ENCODE measurements at regions not wholly inside any gene's neighbourhood (a gene's known extent, or its start where the extent isn't known, plus 50 kb on each side); places are given as distances from the start of the nearest gene placed in this dataset.

GRCh38 chr9:33722359-33722675 is 73.0 kb upstream of the PRSS3 start:
- no peaks in the 10 kb centered on the region for H3K36me3 ChIP-seq (ENCODE audit: control insufficient read depth in 4 of 4, insufficient read depth in 3 of 4, low read depth in 1 of 4, low read length in 3 of 4)
- no peak overlapping the region for H3K27ac ChIP-seq (ENCODE audit: low read depth in 1 of 2, low read length in 2 of 2)
- peaks cover 0 to 5% (median 1%) of the 10 kb centered on the region in 4 donors for H3K4me1 ChIP-seq (ENCODE audit: control insufficient read depth in 4 of 4, insufficient read depth in 4 of 4, low read length in 3 of 4)
- 56% methylated on average over 5 of the region's 5 CpGs for WGBS
- no peak for DNase-seq (ENCODE audit: low spot score)
- no peaks in the 10 kb centered on the region for H3K9me3 ChIP-seq (ENCODE audit: control insufficient read depth in 4 of 4, low read length in 3 of 4)
- no peak overlapping the region for H3K4me3 ChIP-seq (ENCODE audit: low read depth in 1 of 3, low read length in 3 of 3)
- no peak for TF ChIP-seq HNF4A (conservative IDR thresholded peaks at IDR 0.05)
- no peak for TF ChIP-seq NR2F2 (IDR thresholded peaks at IDR 0.05)
- TF ChIP-seq ZBTB33 (IDR thresholded peaks at IDR 0.05), result no peak
- TF ChIP-seq YY1 (IDR thresholded peaks at IDR 0.05), result no peak
- TF ChIP-seq EGR1 (IDR thresholded peaks at IDR 0.05; ENCODE audit: low read depth in 2 of 2), result no peak
- peak in 1 of 2 donors; percentile 9 for TF ChIP-seq RAD21 (IDR thresholded peaks at IDR 0.05)
- no peak for TF ChIP-seq REST (IDR thresholded peaks at IDR 0.05)
- TF ChIP-seq HNF4G (IDR thresholded peaks at IDR 0.05), result no peak
- no peak for TF ChIP-seq JUND (IDR thresholded peaks at IDR 0.05)
- no peak overlapping the region for H3K9ac ChIP-seq (ENCODE audit: low read depth in 1 of 2, low read length in 2 of 2)
- no peaks in the 10 kb centered on the region for H3K27me3 ChIP-seq (ENCODE audit: control insufficient read depth in 4 of 4, insufficient read depth in 4 of 4, low read length in 3 of 4)

DNA sequence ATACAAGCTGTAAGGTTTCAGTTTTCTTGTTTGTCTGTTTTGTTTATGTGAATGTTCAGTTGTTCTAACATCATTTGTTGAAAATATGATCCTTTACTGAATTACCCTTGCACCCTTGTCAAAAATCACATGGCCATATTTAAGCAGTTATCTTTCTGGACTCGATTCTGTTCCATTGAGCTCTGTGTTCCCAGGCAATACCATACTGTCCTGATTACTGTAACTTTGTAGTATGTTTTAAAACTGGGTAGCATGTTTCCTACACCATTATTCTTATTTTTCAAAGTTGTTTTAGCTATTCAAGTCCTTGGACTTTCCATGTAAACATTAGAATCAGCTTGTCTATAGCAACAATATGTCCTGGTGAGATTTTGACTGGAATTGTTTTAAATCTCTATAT is 66.7 kb upstream of the PRSS3 start:
- H3K9ac ChIP-seq (ENCODE audit: low read depth in 1 of 2, low read length in 2 of 2), result no peak overlapping the region
- H3K36me3 ChIP-seq (ENCODE audit: control insufficient read depth in 4 of 4, insufficient read depth in 3 of 4, low read depth in 1 of 4, low read length in 3 of 4), result no peaks in the 10 kb centered on the region
- WGBS, result 77% methylated on average over 1 of the region's 1 CpG
- H3K4me3 ChIP-seq (ENCODE audit: low read depth in 1 of 3, low read length in 3 of 3), result no peak overlapping the region
- no peaks in the 10 kb centered on the region for H3K9me3 ChIP-seq (ENCODE audit: control insufficient read depth in 4 of 4, low read length in 3 of 4)
- H3K27me3 ChIP-seq (ENCODE audit: control insufficient read depth in 4 of 4, insufficient read depth in 4 of 4, low read length in 3 of 4), result no peaks in the 10 kb centered on the region
- no peak for DNase-seq (ENCODE audit: low spot score)
- TF ChIP-seq JUND (IDR thresholded peaks at IDR 0.05), result no peak
- no peak for TF ChIP-seq RAD21 (IDR thresholded peaks at IDR 0.05)
- no peak for TF ChIP-seq CTCF (IDR thresholded peaks at IDR 0.05; ENCODE audit: low read depth, low read length, missing input control)
- no peak for TF ChIP-seq NR2F2 (IDR thresholded peaks at IDR 0.05)
- H3K27ac ChIP-seq (ENCODE audit: low read depth in 1 of 2, low read length in 2 of 2), result no peak overlapping the region
- H3K4me1 ChIP-seq (ENCODE audit: control insufficient read depth in 4 of 4, insufficient read depth in 4 of 4, low read length in 3 of 4), result no peaks in the 10 kb centered on the region

DNA sequence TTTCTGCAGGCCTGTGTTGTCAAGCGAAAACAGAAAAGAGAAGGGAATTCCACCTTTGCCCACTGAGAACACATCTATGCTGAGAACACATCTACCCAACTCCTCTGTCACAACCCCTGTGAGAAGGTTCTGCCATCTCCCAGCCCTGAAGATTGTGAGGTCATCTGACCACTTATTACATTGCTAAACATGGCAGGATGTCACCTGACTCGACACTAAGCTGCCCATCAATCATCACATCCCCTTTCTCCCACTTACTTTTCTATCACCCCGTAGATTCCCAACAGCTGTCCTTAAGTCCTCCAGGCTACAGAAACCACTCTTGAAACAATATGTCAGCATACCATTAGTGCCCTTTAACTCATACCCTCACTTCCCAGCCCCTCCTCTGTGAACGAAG is 64.2 kb upstream of the PRSS3 start:
- DNase-seq (ENCODE audit: low spot score), result no peak
- no peaks in the 10 kb centered on the region for H3K36me3 ChIP-seq (ENCODE audit: control insufficient read depth in 4 of 4, insufficient read depth in 3 of 4, low read depth in 1 of 4, low read length in 3 of 4)
- TF ChIP-seq YY1 (IDR thresholded peaks at IDR 0.05), result no peak
- no peak for TF ChIP-seq FOXA1 (IDR thresholded peaks at IDR 0.05)
- no peak for TF ChIP-seq MAX (IDR thresholded peaks at IDR 0.05)
- TF ChIP-seq, protein P1, sequence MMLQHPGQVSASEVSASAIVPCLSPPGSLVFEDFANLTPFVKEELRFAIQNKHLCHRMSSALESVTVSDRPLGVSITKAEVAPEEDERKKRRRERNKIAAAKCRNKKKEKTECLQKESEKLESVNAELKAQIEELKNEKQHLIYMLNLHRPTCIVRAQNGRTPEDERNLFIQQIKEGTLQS (IDR thresholded peaks at IDR 0.05), result no peak
- TF ChIP-seq NR2F2 (IDR thresholded peaks at IDR 0.05), result no peak
- TF ChIP-seq CTCF (IDR thresholded peaks at IDR 0.05; ENCODE audit: low read depth, low read length, missing input control), result no peak
- no peak for TF ChIP-seq ZBTB33 (IDR thresholded peaks at IDR 0.05)
- WGBS, result 79% methylated on average over 4 of the region's 4 CpGs
- H3K27ac ChIP-seq (ENCODE audit: low read depth in 1 of 2, low read length in 2 of 2), result no peak overlapping the region
- H3K9ac ChIP-seq (ENCODE audit: low read depth in 1 of 2, low read length in 2 of 2), result no peak overlapping the region
- H3K4me1 ChIP-seq (ENCODE audit: control insufficient read depth in 4 of 4, insufficient read depth in 4 of 4, low read length in 3 of 4), result no peaks in the 10 kb centered on the region
- H3K4me3 ChIP-seq (ENCODE audit: low read depth in 1 of 3, low read length in 3 of 3), result no peak overlapping the region
- no peaks in the 10 kb centered on the region for H3K9me3 ChIP-seq (ENCODE audit: control insufficient read depth in 4 of 4, low read length in 3 of 4)
- H3K27me3 ChIP-seq (ENCODE audit: control insufficient read depth in 4 of 4, insufficient read depth in 4 of 4, low read length in 3 of 4), result no peaks in the 10 kb centered on the region
